DMS 273 (cell line): ENCODE measurements at regions not wholly inside any gene's neighbourhood (a gene's known extent, or its start where the extent isn't known, plus 50 kb on each side); places are given as distances from the start of the nearest gene placed in this dataset.

Source experiments
- DNase-seq: peaks from one replicate; lab custom pipeline; 2025; ENCODE audit not compliant: unreplicated experiment; lab: John Stamatoyannopoulos, UW

DNA sequence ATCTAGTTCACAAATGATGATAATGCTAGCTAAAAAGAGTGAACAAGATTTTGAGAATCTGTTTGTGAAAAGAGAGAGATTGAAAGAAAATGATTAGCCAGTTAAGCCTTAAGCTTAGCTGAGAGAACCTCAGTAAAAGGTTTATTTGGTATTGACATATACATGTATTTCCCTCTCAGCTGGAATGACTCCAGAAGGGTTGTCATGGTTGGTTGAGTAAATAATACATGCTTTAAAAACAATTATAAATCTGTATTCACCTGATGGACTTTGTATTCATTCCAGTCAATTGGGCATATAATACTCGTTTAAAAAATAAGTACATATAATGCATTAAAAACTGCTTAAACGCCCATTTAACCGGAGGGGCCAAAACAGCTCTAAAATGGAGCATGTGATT is 181.4 kb downstream of the GRB14 start:
- DNase-seq = no peak

DNA sequence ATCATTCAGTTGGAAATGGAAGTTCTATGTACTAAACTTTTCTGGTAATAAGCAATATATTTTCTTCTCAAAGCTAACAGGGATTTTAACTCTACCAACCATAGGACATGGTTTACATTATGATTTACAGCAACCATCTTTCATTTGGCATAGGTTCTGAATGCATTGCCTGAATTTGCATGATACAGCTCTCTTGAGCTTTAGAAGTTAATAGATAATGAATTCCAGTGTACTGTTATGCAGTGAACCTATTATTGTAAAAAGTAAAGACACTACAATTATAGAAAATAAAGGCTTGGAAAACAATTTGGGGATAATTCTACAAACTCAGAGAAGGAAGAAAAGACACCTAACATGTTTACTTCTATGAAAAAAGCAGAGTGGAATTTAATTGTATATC is 182.0 kb downstream of the GRB14 start:
- DNase-seq = no peak

DNA sequence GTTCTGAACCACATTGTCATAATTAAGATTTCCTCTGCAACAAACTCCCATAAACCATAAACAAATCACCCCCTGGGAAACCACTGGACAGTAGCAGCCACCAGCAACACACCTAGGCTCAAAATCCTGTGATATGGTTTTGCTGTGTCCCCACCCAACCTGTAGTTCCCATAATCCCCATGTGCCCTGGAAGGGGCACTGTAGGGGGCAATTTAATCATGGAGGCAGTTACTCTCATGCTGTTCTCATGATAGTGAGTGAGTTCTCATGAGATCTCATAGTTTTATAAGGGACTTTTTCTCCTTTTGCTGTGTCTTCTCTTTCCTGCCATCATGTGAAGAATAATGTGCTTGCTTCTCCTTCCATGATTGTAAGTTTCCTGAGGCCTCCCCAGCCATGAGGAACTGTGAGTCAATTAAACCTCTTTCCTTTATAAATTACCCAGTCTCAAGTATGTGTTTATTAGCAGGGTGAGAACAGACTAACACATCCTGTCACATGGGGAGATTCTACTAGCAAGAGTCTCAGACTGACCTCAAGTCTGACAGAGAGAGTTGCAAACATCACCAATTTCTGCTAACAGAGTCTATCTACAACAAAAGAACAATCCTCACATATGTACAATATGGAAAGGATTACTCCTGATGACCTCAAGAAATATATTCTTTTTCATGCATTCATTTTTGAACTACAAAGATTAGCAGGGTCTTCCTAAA is 182.6 kb downstream of the GRB14 start:
- DNase-seq = no peak

DNA sequence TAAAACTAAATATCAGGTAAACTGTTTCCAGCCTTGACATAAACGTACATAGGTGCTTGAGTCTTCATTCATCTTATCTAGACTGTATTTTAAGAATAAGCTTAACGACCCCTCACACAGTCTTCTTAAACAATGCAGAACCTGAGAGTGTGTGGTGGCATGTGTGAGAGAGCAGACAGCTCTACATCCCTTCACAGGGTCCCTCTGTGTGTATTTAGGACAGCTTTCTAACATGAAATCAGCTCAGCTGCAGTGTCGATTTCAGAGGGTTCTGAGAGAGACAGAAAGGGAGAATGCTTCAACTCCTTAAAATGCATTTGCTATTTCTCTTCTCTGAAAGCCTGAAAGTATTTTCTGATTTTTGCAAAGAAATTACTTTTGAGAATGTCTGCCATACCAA is 185.2 kb downstream of the GRB14 start:
- no peak for DNase-seq

DNA sequence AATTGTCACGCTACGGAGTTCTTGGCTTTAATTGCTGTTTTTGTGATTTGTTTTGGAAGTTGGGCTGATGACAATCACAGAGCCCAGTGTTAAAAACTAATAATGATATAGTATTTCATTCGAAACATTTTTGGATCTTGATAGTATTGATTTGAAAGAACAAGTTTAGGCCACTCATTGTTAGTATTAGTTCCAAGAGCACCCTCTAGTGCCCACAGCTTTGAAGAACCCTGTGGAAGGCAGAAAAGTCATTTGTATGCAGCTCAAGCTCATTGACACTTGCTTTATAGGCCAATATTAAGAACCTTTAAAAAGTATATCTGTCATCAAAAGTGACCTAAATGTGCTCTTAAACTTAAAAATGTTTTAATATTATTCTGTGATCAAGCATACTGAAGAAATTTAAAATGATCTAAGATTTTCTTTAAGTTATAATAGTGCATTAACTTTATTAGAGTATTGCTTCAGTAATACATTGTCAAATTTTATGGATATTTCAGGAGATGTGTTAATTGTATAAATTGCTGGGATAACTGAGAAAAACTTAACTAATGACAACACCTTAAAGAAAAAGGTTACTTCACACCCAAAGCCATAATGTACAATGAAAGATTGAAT is 191.0 kb downstream of the GRB14 start:
- DNase-seq = peak; percentile 71

- no peak for DNase-seq
Measured at GRCh38 chr2:164429354-164429753, 191.9 kb downstream of the GRB14 start.

DNA sequence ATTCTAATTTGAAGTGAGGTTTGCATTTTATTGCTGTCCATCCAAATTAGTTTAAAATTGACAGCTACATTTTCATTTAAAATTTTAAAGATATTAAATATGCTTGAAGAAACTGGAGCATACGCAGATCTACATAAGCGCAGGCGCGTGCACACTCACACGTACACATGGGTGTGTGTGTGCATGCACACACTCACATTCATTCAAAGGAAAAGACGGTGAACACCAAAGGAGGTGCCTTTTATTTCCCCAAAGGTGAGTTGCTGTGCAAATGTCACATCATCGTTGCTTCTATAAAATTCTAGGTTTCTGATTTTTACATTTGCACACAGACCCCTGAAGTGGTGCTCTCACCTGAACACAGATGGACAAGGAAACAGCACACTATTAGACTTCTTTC is 194.2 kb downstream of the GRB14 start:
- DNase-seq = no peak

DNA sequence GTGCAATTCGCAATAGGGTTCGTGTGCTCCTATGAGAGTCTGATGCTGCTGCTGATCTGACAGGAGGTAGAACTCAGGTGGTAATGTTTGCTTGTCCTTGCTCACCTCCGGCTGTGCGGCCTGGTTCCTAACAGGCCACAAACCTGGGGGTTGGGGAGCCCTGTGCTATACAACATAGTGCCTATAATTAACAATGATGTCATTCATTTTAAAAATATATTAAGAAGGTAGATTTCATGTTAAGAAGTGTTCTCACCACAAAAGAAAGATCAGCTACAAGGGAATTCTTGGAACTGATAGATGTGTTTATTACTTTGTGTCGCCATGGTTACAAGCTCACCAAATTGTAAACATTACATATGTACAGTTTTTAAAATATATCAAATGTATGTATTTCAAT is 200.5 kb downstream of the GRB14 start:
- no peak for DNase-seq

DNA sequence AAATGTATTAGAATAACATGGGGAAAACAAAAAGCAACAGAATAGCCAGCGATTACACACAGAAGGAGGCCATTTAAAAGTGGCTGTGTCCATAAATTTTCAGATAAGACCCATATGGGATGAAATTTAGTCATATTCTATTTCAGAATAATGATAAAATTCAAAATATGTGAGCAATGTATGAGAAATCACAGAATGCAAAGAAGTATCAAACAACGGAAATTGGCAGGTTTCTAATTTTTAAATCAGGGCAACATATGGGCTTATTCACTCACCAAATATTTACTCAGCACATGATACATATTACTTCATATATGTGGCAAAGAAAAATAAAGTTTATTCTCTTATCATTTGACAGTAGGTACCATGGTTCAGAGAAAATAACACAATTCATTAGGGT is 208.5 kb downstream of the GRB14 start:
- DNase-seq = no peak

DNA sequence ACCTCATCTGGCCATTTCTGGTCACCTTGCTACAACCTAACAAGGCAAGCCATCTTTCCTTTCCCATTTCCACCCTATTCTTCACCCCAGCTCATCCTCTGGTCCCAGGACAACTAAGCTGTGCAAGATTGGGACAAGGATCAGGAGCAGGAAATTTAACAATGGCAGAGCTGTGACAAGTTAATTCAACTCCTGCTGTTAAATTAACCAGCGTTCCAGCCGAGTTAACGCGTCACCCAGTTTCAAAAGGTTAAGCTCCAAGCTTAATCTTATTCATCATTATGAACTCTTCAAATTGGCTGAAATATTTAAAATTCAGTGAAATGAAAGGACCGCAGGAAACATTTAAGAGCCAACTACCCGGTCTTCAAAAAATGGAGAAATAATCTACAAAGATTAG is 231.9 kb downstream of the GRB14 start:
- no peak for DNase-seq

- DNase-seq = no peak
Measured at GRCh38 chr2:164388511-164388910, 232.8 kb downstream of the GRB14 start.

DNA sequence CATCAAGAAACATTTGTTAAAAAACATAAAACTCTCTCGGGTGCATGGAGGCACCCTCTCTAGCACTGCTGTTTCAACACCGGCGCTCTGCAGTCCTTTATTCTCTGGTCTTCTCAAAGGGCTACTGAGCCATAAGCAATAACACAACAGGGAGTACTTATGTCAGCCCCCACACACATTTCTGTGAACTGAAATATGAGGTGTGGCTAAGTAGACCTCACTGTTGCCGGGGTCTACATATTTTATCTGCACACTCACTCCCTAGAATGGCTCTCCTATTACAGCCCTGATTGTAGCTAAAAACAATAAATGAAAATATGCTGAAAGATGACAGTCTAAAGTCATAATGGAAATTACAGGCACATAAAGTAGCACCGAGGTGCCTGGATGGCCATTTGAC is 235.1 kb downstream of the GRB14 start:
- DNase-seq = no peak

- DNase-seq = no peak
Measured at GRCh38 chr2:164384434-164384833, 236.8 kb downstream of the GRB14 start.

- DNase-seq = no peak
Measured at GRCh38 chr2:164371916-164372315, 249.4 kb downstream of the GRB14 start.

- DNase-seq = no peak
Measured at GRCh38 chr2:164369366-164369765, 251.9 kb downstream of the GRB14 start.

- no peak for DNase-seq
Measured at GRCh38 chr2:164368896-164369295, 252.4 kb downstream of the GRB14 start.

GRCh38 chr2:164363646-164364045 is 257.6 kb downstream of the GRB14 start:
- no peak for DNase-seq

- DNase-seq = no peak
Measured at GRCh38 chr2:164351536-164351935, 269.7 kb downstream of the GRB14 start.

DNA sequence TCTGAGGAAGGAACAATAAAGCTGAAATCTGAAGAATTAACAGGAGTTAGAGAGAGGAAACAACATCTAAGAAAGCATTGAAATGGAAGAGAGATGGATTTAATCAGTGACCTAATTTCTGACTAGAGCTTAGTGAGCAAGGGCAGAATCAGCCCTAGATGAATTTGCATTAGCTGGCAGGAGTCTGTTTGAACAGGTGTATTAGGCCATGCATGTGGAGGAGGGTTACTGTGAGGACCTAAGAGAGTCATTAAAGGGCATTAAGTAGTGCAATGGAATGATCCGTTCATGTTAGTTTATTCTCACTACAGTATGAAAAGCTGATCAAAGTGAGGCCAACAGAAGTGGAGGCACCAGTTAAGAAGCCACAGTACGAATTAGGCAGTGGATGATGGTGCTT is 285.3 kb downstream of the GRB14 start:
- no peak for DNase-seq

- DNase-seq = no peak
Measured at GRCh38 chr2:164335128-164335527, 286.2 kb downstream of the GRB14 start.

- no peak for DNase-seq
Measured at GRCh38 chr2:164328310-164328709, 293.0 kb downstream of the GRB14 start.

- DNase-seq = no peak
Measured at GRCh38 chr2:164323978-164324377, 297.3 kb downstream of the GRB14 start.

- DNase-seq = peak; percentile 86
Measured at GRCh38 chr2:164314148-164314547, 307.1 kb downstream of the GRB14 start.
